Activated T-helper 17 cell treated with anti-CD3 and anti-CD28 coated beads, Interleukin-2, amount 50 U/mL, for 72 hours (primary cell): ENCODE measurements at regions not wholly inside any gene's neighbourhood (a gene's known extent, or its start where the extent isn't known, plus 50 kb on each side); places are given as distances from the start of the nearest gene placed in this dataset.

ENCODE experiments used
- ATAC-seq: fragments of 150-1000 bp; cut with Tn5 transposase; replicated peaks from 2 replicates; pipeline ENCODE4 v1.10.0; 2021; ENCODE audit warnings: mild to moderate bottlenecking, moderate library complexity
- H3K27ac Mint-ChIP-seq: one replicate; pipeline ENCODE4 v1.8.0; 2022; ENCODE audit warnings: mixed read lengths
- H3K27me3 Mint-ChIP-seq: one replicate; pipeline ENCODE4 v1.8.0; 2022; ENCODE audit warnings: mixed read lengths
- H3K36me3 Mint-ChIP-seq: one replicate; pipeline ENCODE4 v1.8.0; 2022; ENCODE audit warnings: low read depth, mild to moderate bottlenecking, mixed read lengths
- H3K4me1 Mint-ChIP-seq: one replicate; pipeline ENCODE4 v1.8.0; 2022; ENCODE audit warnings: mixed read lengths
- H3K4me3 Mint-ChIP-seq: one replicate; pipeline ENCODE4 v1.8.0; 2022; ENCODE audit warnings: mild to moderate bottlenecking, mixed read lengths
- H3K9me3 Mint-ChIP-seq: one replicate; pipeline ENCODE4 v1.8.0; 2022; ENCODE audit warnings: mixed read lengths

GRCh38 chr4:188683571-188683970 lies 544.3 kb downstream of the TRIML1 start:
- no peak overlapping the region for H3K4me3 Mint-ChIP-seq
- H3K27ac Mint-ChIP-seq = no peak overlapping the region
- H3K9me3 Mint-ChIP-seq = peaks cover 13% of the 10 kb centered on the region
- H3K36me3 Mint-ChIP-seq = no peaks in the 10 kb centered on the region
- H3K27me3 Mint-ChIP-seq = no peaks in the 10 kb centered on the region
- no peaks in the 10 kb centered on the region for H3K4me1 Mint-ChIP-seq
- ATAC-seq = no peak

- no peaks in the 10 kb centered on the region for H3K36me3 Mint-ChIP-seq
- ATAC-seq = no peak
- peaks cover 13% of the 10 kb centered on the region for H3K9me3 Mint-ChIP-seq
- H3K4me3 Mint-ChIP-seq = no peak overlapping the region
- no peaks in the 10 kb centered on the region for H3K27me3 Mint-ChIP-seq
- no peak overlapping the region for H3K27ac Mint-ChIP-seq
- H3K4me1 Mint-ChIP-seq = no peaks in the 10 kb centered on the region
These were observed 549.7 kb downstream of the TRIML1 start for GRCh38 chr4:188688956-188689355.

- Mint-ChIP-seq H3K27me3 (no peaks in the 10 kb centered on the region), H3K4me3 (no peak overlapping the region), H3K4me1 (no peaks in the 10 kb centered on the region), H3K27ac (no peak overlapping the region), H3K9me3 (peaks cover 14% of the 10 kb centered on the region), H3K36me3 (no peaks in the 10 kb centered on the region)
- ATAC-seq = no peak
These were observed 552.6 kb downstream of the TRIML1 start for GRCh38 chr4:188691811-188692210.

- Mint-ChIP-seq H3K27ac (no peak overlapping the region), H3K4me1 (no peaks in the 10 kb centered on the region), H3K36me3 (no peaks in the 10 kb centered on the region), H3K4me3 (no peak overlapping the region), H3K9me3 (peaks cover 3% of the 10 kb centered on the region), H3K27me3 (no peaks in the 10 kb centered on the region)
- no peak for ATAC-seq
These were observed 556.0 kb downstream of the TRIML1 start for GRCh38 chr4:188695261-188695660.

DNA sequence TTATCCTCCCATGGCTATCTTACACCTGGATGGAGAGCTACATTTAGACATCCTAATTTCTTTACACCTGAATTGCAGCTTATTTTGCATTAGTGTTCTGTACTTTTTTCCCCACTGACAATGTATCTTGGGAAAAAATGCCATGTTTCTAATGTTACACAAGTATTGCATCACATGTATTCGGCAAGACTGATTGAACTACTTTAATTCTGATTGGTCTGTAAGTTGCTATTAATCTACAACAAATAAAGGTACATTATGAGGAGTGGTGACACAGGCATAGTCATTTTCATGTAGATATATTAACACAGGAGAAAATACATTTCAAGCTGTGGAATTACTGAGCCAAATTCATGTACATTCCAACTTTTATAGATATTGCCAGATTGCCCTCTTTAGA lies 558.0 kb downstream of the TRIML1 start:
- Mint-ChIP-seq H3K4me1 (no peaks in the 10 kb centered on the region), H3K27me3 (no peaks in the 10 kb centered on the region), H3K4me3 (no peak overlapping the region), H3K9me3 (peaks cover 7% of the 10 kb centered on the region), H3K27ac (no peak overlapping the region), H3K36me3 (no peaks in the 10 kb centered on the region)
- no peak for ATAC-seq

GRCh38 chr4:188701952-188702351 lies 562.7 kb downstream of the TRIML1 start:
- H3K27ac Mint-ChIP-seq = no peak overlapping the region
- H3K4me3 Mint-ChIP-seq = no peak overlapping the region
- no peak for ATAC-seq
- no peaks in the 10 kb centered on the region for H3K36me3 Mint-ChIP-seq
- H3K4me1 Mint-ChIP-seq = no peaks in the 10 kb centered on the region
- H3K27me3 Mint-ChIP-seq = no peaks in the 10 kb centered on the region
- peaks cover 4% of the 10 kb centered on the region for H3K9me3 Mint-ChIP-seq

GRCh38 chr4:188704288-188704687 lies 565.0 kb downstream of the TRIML1 start:
- Mint-ChIP-seq H3K4me3 (no peak overlapping the region), H3K27me3 (no peaks in the 10 kb centered on the region), H3K27ac (no peak overlapping the region), H3K4me1 (no peaks in the 10 kb centered on the region), H3K9me3 (peaks cover 8% of the 10 kb centered on the region), H3K36me3 (no peaks in the 10 kb centered on the region)
- ATAC-seq = no peak

- Mint-ChIP-seq H3K4me3 (no peak overlapping the region), H3K27ac (no peak overlapping the region), H3K9me3 (peaks cover 7% of the 10 kb centered on the region), H3K4me1 (no peaks in the 10 kb centered on the region), H3K36me3 (no peaks in the 10 kb centered on the region), H3K27me3 (no peaks in the 10 kb centered on the region)
- no peak for ATAC-seq
These were observed 567.8 kb downstream of the TRIML1 start for GRCh38 chr4:188707036-188707435.

DNA sequence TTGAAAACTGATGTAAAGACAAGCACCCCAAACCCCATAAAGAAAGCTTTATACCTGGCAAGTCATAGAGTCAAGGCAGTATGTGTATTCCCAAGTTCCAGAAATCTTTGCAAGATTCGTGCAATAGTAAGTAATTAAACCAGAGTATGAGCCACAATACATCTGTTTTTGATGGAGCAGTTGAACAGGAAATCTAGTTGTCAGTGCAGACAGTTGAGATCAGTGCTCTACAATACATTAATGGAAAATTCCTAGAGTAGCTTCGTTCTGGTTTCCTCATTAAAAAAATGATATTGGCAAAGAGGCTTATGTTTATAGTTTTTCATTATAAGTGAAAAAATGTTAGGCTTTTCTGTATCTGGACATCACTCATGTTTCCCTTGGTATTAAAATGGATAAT lies 575.3 kb downstream of the TRIML1 start:
- Mint-ChIP-seq H3K9me3 (peaks cover 15% of the 10 kb centered on the region), H3K27ac (no peak overlapping the region), H3K36me3 (no peaks in the 10 kb centered on the region), H3K4me3 (no peak overlapping the region), H3K4me1 (no peaks in the 10 kb centered on the region), H3K27me3 (no peaks in the 10 kb centered on the region)
- no peak for ATAC-seq

DNA sequence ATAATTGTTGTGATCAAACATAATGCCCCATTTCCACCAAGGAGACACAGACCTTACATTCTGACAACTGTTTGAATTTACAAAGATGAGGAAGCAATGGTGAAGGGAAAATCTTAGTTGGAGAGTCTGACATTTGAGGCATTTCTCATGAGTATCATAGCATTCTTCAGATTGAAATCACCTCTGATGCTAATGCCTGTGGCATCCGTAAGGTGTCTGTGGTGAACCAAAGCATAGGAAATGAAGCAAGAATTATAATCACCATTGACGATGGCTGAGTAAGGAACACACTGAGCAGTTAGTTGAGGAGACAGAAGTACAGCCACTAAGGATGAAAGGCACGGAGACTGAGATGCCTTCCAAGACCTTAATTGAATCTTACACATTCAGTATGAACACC lies 575.7 kb downstream of the TRIML1 start:
- no peaks in the 10 kb centered on the region for H3K36me3 Mint-ChIP-seq
- no peak overlapping the region for H3K27ac Mint-ChIP-seq
- H3K4me1 Mint-ChIP-seq = no peaks in the 10 kb centered on the region
- H3K27me3 Mint-ChIP-seq = no peaks in the 10 kb centered on the region
- peaks cover 14% of the 10 kb centered on the region for H3K9me3 Mint-ChIP-seq
- ATAC-seq = no peak
- H3K4me3 Mint-ChIP-seq = no peak overlapping the region

GRCh38 chr4:188717661-188718060 lies 578.4 kb downstream of the TRIML1 start:
- ATAC-seq = no peak
- Mint-ChIP-seq H3K36me3 (no peaks in the 10 kb centered on the region), H3K27ac (no peak overlapping the region), H3K9me3 (peaks cover 18% of the 10 kb centered on the region), H3K4me1 (no peaks in the 10 kb centered on the region), H3K27me3 (no peaks in the 10 kb centered on the region), H3K4me3 (no peak overlapping the region)

- no peak for ATAC-seq
- no peak overlapping the region for H3K27ac Mint-ChIP-seq
- H3K36me3 Mint-ChIP-seq = no peaks in the 10 kb centered on the region
- H3K27me3 Mint-ChIP-seq = no peaks in the 10 kb centered on the region
- no peak overlapping the region for H3K4me3 Mint-ChIP-seq
- H3K4me1 Mint-ChIP-seq = no peaks in the 10 kb centered on the region
- peaks cover 12% of the 10 kb centered on the region for H3K9me3 Mint-ChIP-seq
These were observed 580.6 kb downstream of the TRIML1 start for GRCh38 chr4:188719794-188720193.

GRCh38 chr4:188722911-188723310 lies 583.7 kb downstream of the TRIML1 start:
- no peaks in the 10 kb centered on the region for H3K27me3 Mint-ChIP-seq
- no peak overlapping the region for H3K27ac Mint-ChIP-seq
- no peak for ATAC-seq
- H3K9me3 Mint-ChIP-seq = peaks cover 8% of the 10 kb centered on the region
- no peak overlapping the region for H3K4me3 Mint-ChIP-seq
- H3K36me3 Mint-ChIP-seq = no peaks in the 10 kb centered on the region
- H3K4me1 Mint-ChIP-seq = no peaks in the 10 kb centered on the region

DNA sequence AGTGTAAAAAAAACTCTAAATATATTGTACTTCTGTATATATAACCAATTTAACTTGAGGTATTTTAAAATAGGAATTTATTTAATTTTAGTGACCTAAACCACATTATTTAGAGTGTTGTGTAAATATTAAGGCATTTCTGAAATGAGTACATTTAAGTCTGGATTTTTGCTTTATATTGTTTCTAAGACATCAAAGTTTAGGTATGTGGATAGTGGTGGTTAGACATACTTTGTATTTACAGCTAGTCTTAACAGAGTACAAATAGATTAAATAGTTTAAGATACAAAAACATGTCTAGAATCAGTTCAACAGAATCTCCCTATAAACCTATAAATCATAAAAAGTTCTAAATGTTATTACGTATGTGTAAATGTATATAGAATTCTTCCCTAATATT lies 588.5 kb downstream of the TRIML1 start:
- no peak overlapping the region for H3K4me3 Mint-ChIP-seq
- H3K27ac Mint-ChIP-seq = no peak overlapping the region
- no peaks in the 10 kb centered on the region for H3K36me3 Mint-ChIP-seq
- ATAC-seq = no peak
- H3K27me3 Mint-ChIP-seq = no peaks in the 10 kb centered on the region
- no peaks in the 10 kb centered on the region for H3K4me1 Mint-ChIP-seq
- peaks cover 17% of the 10 kb centered on the region for H3K9me3 Mint-ChIP-seq

DNA sequence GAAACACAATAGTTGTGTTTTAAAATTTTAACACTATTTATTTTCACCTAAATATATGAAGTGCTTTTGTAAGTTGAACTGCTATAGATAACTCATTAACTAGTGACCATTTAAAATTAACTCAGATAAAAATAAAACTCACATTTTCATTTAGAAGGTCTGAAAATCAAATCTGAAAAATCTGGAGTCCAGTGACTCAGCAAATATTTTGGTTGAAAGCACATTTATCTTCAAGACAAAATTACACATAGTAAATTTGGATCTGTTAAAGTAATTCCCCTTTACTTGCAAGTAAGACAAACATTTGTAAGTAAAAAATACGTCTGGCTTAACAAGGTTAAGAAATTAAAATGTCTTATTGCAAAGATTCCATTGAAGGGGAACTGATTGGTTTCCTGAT lies 589.1 kb downstream of the TRIML1 start:
- no peaks in the 10 kb centered on the region for H3K27me3 Mint-ChIP-seq
- H3K36me3 Mint-ChIP-seq = no peaks in the 10 kb centered on the region
- ATAC-seq = no peak
- H3K9me3 Mint-ChIP-seq = peaks cover 22% of the 10 kb centered on the region
- no peak overlapping the region for H3K27ac Mint-ChIP-seq
- H3K4me3 Mint-ChIP-seq = no peak overlapping the region
- H3K4me1 Mint-ChIP-seq = no peaks in the 10 kb centered on the region

- no peak for ATAC-seq
- no peaks in the 10 kb centered on the region for H3K36me3 Mint-ChIP-seq
- H3K27ac Mint-ChIP-seq = no peak overlapping the region
- H3K4me3 Mint-ChIP-seq = no peak overlapping the region
- H3K27me3 Mint-ChIP-seq = no peaks in the 10 kb centered on the region
- H3K9me3 Mint-ChIP-seq = peaks cover 25% of the 10 kb centered on the region
- H3K4me1 Mint-ChIP-seq = no peaks in the 10 kb centered on the region
These were observed 592.9 kb downstream of the TRIML1 start for GRCh38 chr4:188732131-188732530.
